ENCODE measurements at regions not wholly inside any gene's neighbourhood (a gene's known extent, or its start where the extent isn't known, plus 50 kb on each side); places are given as distances from the start of the nearest gene placed in this dataset.

- ATAC-seq, result no peak
- no peaks in the 10 kb centered on the region for H3K27me3 ChIP-seq (ENCODE audit: low read depth)
- TF ChIP-seq CTCF (IDR thresholded peaks at IDR 0.05), result no peak
- H3K4me1 ChIP-seq, result no peaks in the 10 kb centered on the region
- no peaks in the 10 kb centered on the region for H3K9me3 ChIP-seq
- no peak for DNase-seq
- H3K27ac ChIP-seq, result no peak overlapping the region
- intact Hi-C loops (cut with DNase I), result no loop called here
- H3K36me3 ChIP-seq, result no peaks in the 10 kb centered on the region
- H3K4me3 ChIP-seq, result no peak overlapping the region
Observed at GRCh38 chr4:62528874-62529273, 1328.7 kb downstream of the ADGRL3 start.

- no peaks in the 10 kb centered on the region for H3K27me3 ChIP-seq (ENCODE audit: low read depth)
- no peak for DNase-seq
- no peak for ATAC-seq
- no peaks in the 10 kb centered on the region for H3K4me1 ChIP-seq
- no peak overlapping the region for H3K27ac ChIP-seq
- H3K36me3 ChIP-seq, result no peaks in the 10 kb centered on the region
- intact Hi-C loops (cut with DNase I), result no loop called here
- TF ChIP-seq CTCF (IDR thresholded peaks at IDR 0.05), result no peak
- H3K4me3 ChIP-seq, result no peak overlapping the region
- no peaks in the 10 kb centered on the region for H3K9me3 ChIP-seq
Observed at GRCh38 chr4:62526671-62527070, 1326.5 kb downstream of the ADGRL3 start.

- intact Hi-C loops (cut with DNase I), result no loop called here
- DNase-seq, result no peak
- Histone ChIP-seq H3K4me3 (no peak overlapping the region), H3K9me3 (no peaks in the 10 kb centered on the region), H3K27me3 (ENCODE audit: low read depth) (no peaks in the 10 kb centered on the region), H3K27ac (no peak overlapping the region), H3K4me1 (no peaks in the 10 kb centered on the region), H3K36me3 (no peaks in the 10 kb centered on the region)
- ATAC-seq, result no peak
- TF ChIP-seq CTCF (IDR thresholded peaks at IDR 0.05), result no peak
Observed at GRCh38 chr4:62523256-62523655, 1323.1 kb downstream of the ADGRL3 start.

DNA sequence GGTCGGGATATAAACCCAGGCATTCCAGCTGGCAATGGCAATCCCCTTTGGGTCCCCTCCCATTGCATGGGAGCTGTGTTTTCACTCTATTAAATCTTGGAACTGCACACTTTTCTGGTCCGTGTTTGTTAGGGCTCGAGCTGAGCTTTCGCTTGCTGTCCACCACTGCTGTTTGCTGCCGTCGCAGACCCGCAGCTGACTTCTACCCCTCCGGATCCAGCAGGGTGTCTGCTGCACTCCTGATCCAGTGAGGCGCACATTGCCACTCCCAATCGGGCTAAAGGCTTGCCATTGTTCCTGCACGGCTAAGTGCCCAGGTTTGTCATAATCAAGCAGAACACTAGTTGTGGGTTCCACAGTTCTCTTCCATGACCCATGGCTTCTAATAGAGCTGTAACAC, 1322.1 kb downstream of the ADGRL3 start:
- intact Hi-C loops (cut with DNase I), result no loop called here
- ATAC-seq (no peak), DNase-seq (no peak)
- H3K9me3 ChIP-seq, result no peaks in the 10 kb centered on the region
- no peaks in the 10 kb centered on the region for H3K27me3 ChIP-seq (ENCODE audit: low read depth)
- no peaks in the 10 kb centered on the region for H3K4me1 ChIP-seq
- no peaks in the 10 kb centered on the region for H3K36me3 ChIP-seq
- H3K27ac ChIP-seq, result no peak overlapping the region
- no peak for TF ChIP-seq CTCF (IDR thresholded peaks at IDR 0.05)
- H3K4me3 ChIP-seq, result no peak overlapping the region

GRCh38 chr4:62517716-62518115, 1317.6 kb downstream of the ADGRL3 start:
- Histone ChIP-seq H3K4me3 (no peak overlapping the region), H3K9me3 (no peaks in the 10 kb centered on the region), H3K27ac (no peak overlapping the region), H3K27me3 (ENCODE audit: low read depth) (no peaks in the 10 kb centered on the region), H3K36me3 (no peaks in the 10 kb centered on the region), H3K4me1 (no peaks in the 10 kb centered on the region)
- intact Hi-C loops (cut with DNase I), result no loop called here
- ATAC-seq (no peak), DNase-seq (no peak)
- no peak for TF ChIP-seq CTCF (IDR thresholded peaks at IDR 0.05)

- ATAC-seq (no peak), DNase-seq (no peak)
- Histone ChIP-seq H3K27ac (no peak overlapping the region), H3K36me3 (no peaks in the 10 kb centered on the region), H3K4me1 (no peaks in the 10 kb centered on the region), H3K4me3 (no peak overlapping the region), H3K9me3 (no peaks in the 10 kb centered on the region), H3K27me3 (ENCODE audit: low read depth) (no peaks in the 10 kb centered on the region)
- intact Hi-C loops (cut with DNase I), result no loop called here
- TF ChIP-seq CTCF (IDR thresholded peaks at IDR 0.05), result no peak
Observed at GRCh38 chr4:62513306-62513705, 1313.2 kb downstream of the ADGRL3 start.

Data from lower lobe of right lung (tissue), 2 donors.